Retina (tissue), 1 donor: ENCODE measurements at regions not wholly inside any gene's neighbourhood (a gene's known extent, or its start where the extent isn't known, plus 50 kb on each side); places are given as distances from the start of the nearest gene placed in this dataset.
"Not testable (repeated sequence)": the region's sequence is repeated elsewhere in the genome, so short reads cannot be mapped to it uniquely, and the experiment has no call there.

Experiments used
- DNase-seq: peaks from one replicate; pipeline ENCODE4 v3.0.0-alpha.2; 2016

GRCh38 chrX:11836284-11836683, 78.2 kb downstream of the MSL3 start:
- no peak for DNase-seq

GRCh38 chrX:11837437-11837836, 79.4 kb downstream of the MSL3 start:
- DNase-seq, result no peak

GRCh38 chrX:11864171-11864570, 106.1 kb downstream of the MSL3 start:
- DNase-seq, result no peak

- DNase-seq, result no peak
These were observed 109.7 kb downstream of the MSL3 start for GRCh38 chrX:11867610-11868345.

GRCh38 chrX:11870789-11871188, 112.8 kb downstream of the MSL3 start:
- DNase-seq, result no peak

- DNase-seq, result no peak
These were observed 123.6 kb downstream of the MSL3 start for GRCh38 chrX:11881485-11882170.

GRCh38 chrX:11886745-11887144, 128.7 kb downstream of the MSL3 start:
- DNase-seq, result no peak

GRCh38 chrX:11887175-11887574, 129.1 kb downstream of the MSL3 start:
- DNase-seq, result no peak

GRCh38 chrX:11888421-11888820, 130.4 kb downstream of the MSL3 start:
- no peak for DNase-seq

- DNase-seq, result no peak
These were observed 131.8 kb downstream of the MSL3 start for GRCh38 chrX:11889791-11890190.

- no peak for DNase-seq
These were observed 132.9 kb downstream of the MSL3 start for GRCh38 chrX:11890836-11891514.

- no peak for DNase-seq
These were observed 136.1 kb downstream of the MSL3 start for GRCh38 chrX:11893933-11894710.

GRCh38 chrX:11899091-11899490, 141.1 kb downstream of the MSL3 start:
- no peak for DNase-seq

GRCh38 chrX:11905933-11906332, 147.9 kb downstream of the MSL3 start:
- DNase-seq, result not testable (repeated sequence)

- DNase-seq, result no peak
These were observed 150.3 kb downstream of the MSL3 start for GRCh38 chrX:11908371-11908770.

- DNase-seq, result no peak
These were observed 155.0 kb downstream of the MSL3 start for GRCh38 chrX:11913001-11913400.

GRCh38 chrX:11929476-11929875, 171.4 kb downstream of the MSL3 start:
- DNase-seq, result no peak

GRCh38 chrX:11932423-11932822, 174.4 kb downstream of the MSL3 start:
- no peak for DNase-seq

- no peak for DNase-seq
These were observed 176.1 kb downstream of the MSL3 start for GRCh38 chrX:11934089-11934488.

- DNase-seq, result no peak
These were observed 183.5 kb downstream of the MSL3 start for GRCh38 chrX:11941571-11941970.

GRCh38 chrX:11944501-11944900, 186.5 kb downstream of the MSL3 start:
- DNase-seq, result peak; percentile 3

- no peak for DNase-seq
These were observed 189.0 kb upstream of the FRMPD4 start for GRCh38 chrX:11949291-11949690.

GRCh38 chrX:11952176-11952720, 186.0 kb upstream of the FRMPD4 start:
- DNase-seq, result no peak
